ENCODE measurements at regions not wholly inside any gene's neighbourhood (a gene's known extent, or its start where the extent isn't known, plus 50 kb on each side); places are given as distances from the start of the nearest gene placed in this dataset.
"Not testable (repeated sequence)": the region's sequence is repeated elsewhere in the genome, so short reads cannot be mapped to it uniquely, and the experiment has no call there.

DNA sequence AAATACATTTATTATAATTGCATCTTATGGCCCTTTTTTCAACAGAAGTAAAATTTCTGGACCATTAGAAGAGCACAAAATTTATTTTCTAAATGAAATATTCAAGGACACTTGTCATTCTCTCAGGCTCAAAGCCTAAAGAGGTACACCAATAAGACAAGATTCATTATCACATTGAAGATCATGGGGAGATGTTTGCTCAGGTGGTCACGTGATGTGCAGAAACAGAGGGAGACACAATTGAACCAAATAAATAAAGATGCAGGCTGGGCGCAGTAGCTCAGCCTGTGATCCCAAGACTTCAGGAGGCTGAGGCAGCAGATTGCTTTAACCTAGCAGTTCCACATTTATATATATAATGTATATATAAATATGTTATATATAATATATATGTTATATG is 53.2 kb upstream of the TMEM254 start:
- DNase-seq: no peak
- Mint-ChIP-seq H3K27ac (no peak overlapping the region), H3K9me3 (no peaks in the 10 kb centered on the region), H3K36me3 (ENCODE audit: low read depth) (no peaks in the 10 kb centered on the region), H3K4me3 (no peak overlapping the region), H3K27me3 (ENCODE audit: low read depth) (no peaks in the 10 kb centered on the region), H3K4me1 (ENCODE audit: low read depth) (no peaks in the 10 kb centered on the region)
- intact Hi-C loops (cut with micrococcal nuclease): no loop called here
- CTCF ChIA-PET: interaction anchor here (0.8 kb wide), 1 partner anchor 9 kb away, joined by 3 read pairs; no protein-coding TSS in a partner anchor

DNA sequence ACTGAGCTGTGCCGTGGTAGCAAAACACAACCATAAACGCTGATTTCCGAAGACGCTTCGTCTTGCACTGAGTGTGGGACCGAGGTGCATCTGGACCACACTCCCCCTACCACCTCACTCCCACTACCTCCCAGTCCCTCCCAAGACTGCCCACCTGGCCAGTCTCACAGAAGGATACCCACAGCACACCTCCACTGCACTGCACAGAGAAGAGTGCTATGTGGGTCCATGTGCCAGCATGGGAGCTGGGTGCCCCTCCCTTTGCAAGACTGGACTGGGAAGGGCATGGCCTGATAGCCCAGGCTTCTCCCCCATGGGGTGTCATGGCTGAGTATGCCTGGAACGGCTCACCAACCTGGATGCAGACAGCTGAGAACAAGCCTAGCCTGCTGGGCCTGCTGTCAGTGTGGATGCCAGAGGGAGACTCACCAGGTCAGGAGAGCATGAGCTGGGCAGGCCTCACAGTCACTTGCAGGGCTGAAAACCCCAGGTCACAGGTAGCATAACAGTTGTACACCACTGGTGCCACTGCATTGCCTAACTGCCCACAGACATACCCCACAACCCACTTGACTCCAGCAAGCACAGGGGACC is 56.0 kb upstream of the TMEM254 start:
- H3K27me3 Mint-ChIP-seq (ENCODE audit: low read depth); H3K4me1 Mint-ChIP-seq (ENCODE audit: low read depth); CTCF ChIA-PET; H3K36me3 Mint-ChIP-seq (ENCODE audit: low read depth); DNase-seq; H3K9me3 Mint-ChIP-seq; H3K27ac Mint-ChIP-seq; intact Hi-C loops (cut with micrococcal nuclease); H3K4me3 Mint-ChIP-seq: not testable (repeated sequence)

DNA sequence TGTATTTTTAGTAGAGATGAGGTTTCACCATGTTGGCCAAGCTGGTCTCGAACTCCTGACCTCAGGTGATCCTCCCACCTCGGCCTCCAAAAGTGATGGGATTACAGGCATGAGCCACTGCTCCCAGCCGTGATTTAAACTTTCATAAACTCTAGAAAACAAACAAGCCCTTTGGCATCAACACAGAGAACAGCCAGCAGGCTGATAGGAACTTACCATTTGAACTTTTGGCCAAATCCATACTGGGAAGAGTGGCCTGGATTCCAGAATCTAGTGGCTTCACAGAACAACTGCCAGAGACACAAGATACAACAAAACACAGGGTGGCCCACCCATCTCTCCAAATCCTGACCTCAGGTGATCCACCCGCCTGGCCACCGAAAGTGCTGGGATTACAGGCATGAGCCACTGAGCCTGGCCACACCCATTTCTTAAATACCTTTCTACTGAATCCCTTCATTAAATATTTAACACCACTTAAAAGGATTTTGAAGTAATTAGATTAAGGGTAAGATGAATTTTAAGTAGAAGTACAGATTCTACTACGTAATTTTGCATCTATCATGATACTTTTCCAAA is 60.0 kb upstream of the TMEM254 start:
- DNase-seq; H3K4me1 Mint-ChIP-seq (ENCODE audit: low read depth); intact Hi-C loops (cut with micrococcal nuclease); H3K27me3 Mint-ChIP-seq (ENCODE audit: low read depth); H3K4me3 Mint-ChIP-seq; H3K27ac Mint-ChIP-seq; H3K9me3 Mint-ChIP-seq; H3K36me3 Mint-ChIP-seq (ENCODE audit: low read depth); CTCF ChIA-PET: not testable (repeated sequence)

DNA sequence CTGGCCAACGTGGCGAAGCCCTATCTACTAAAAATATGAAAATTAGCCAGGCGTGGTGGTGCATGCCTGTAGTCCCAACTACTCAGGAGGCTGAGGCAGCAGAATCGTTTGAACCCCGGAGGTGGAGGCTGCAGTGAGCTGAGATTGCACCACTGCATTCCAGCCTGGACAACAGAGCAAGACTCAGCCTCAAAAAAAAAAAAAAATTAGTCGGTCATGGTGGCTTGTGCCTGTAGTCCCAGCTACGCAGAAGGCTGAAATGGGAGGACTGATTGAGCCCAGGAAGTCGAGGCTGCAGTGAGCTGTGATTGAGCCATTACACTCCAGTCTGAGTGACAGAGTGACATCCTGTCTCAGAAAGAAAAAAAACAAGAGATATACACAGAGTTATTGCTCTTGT is 61.3 kb upstream of the TMEM254 start:
- intact Hi-C loops (cut with micrococcal nuclease); H3K27ac Mint-ChIP-seq; H3K4me1 Mint-ChIP-seq (ENCODE audit: low read depth); H3K4me3 Mint-ChIP-seq; H3K27me3 Mint-ChIP-seq (ENCODE audit: low read depth); H3K36me3 Mint-ChIP-seq (ENCODE audit: low read depth); DNase-seq; H3K9me3 Mint-ChIP-seq: not testable (repeated sequence)
- CTCF ChIA-PET: interaction anchor here (1.3 kb wide), 1 partner anchor 9 kb away, joined by 3 read pairs; no protein-coding TSS in a partner anchor

DNA sequence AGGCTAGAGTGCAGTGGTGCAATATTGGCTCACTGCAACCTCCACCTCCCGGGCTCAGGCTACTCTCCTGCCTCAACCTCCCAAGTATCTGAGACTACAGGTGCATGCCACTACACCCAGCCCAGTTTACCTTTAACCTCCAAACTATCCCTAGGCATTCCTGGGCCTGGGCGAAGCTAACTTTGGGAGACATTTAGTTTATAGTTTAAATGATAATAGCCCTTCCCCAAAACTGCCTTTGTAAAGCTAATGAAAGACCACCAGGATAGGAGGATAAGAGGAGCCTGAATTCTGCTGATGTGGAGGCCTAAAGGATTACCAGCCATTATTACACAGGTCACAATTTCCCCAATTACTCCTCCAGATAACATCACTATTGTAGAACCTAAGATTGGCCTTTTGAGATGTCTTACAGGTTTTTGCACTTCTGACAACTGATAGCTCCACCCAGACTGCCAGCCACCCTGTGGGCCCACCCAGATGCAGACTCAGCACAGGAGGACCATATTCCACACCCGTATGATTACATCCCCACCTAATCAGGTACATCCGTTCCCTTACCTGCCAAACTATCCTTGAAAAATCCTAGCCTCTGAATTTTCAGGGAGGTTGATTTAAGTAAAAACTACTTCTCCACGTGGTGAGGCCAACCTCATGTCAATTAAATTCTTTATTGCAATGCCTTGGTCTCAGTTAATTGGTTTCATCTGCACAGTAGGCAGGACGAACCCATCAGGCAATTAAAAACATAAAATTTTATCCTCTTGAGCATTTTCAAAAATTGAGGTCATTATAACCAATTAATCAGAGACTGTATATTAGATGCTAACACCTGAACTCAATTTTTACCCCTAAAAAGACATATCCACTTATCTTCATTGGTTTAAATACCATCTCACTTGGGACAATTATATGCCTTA is 62.3 kb upstream of the TMEM254 start:
- Mint-ChIP-seq H3K9me3 (no peaks in the 10 kb centered on the region), H3K4me1 (ENCODE audit: low read depth) (no peaks in the 10 kb centered on the region), H3K27me3 (ENCODE audit: low read depth) (no peaks in the 10 kb centered on the region), H3K36me3 (ENCODE audit: low read depth) (no peaks in the 10 kb centered on the region), H3K27ac (no peak overlapping the region), H3K4me3 (no peak overlapping the region)
- CTCF ChIA-PET: interaction anchor here (1.3 kb wide), 1 partner anchor 10 kb away, joined by 3 read pairs; no protein-coding TSS in a partner anchor
- intact Hi-C loops (cut with micrococcal nuclease): no loop called here
- DNase-seq: no peak

DNA sequence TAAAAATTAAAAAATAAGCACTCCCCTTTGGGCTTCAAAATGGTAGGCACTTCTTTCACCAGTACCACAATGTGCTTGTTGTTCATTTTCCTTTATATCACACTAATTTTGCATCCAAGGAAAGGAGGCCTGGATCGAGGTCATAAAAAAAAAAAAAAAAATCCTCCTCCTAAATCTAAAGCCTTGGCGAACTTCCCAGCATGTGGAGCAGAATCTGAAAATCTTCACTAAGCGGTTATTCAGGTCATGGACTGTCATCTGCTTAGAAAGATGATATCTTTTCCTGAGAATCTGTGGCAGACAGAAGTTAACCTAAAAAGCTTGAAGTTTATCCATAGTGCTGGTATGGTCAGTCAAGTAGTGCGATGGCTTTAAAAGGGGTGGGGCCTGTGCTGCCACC is 64.2 kb upstream of the SFTPD start:
- intact Hi-C loops (cut with micrococcal nuclease): not testable (repeated sequence)

DNA sequence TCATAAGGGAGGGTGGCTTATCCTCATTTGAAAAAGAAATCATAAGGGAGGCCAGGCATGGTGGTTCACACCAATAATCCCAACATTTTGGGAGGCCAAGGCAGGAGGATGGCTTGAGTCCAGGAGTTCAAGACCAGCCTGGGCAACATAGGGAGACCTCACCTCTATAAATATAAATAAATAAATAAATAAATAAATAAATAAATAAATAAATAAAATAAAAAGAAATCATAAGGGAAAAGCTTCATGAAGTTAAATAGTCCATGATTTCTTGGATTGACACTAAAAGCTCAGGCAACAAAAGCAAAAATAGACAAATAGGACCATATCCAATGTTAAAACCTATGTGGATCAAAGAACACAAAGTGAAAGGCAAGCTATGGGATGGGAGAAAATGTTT is 62.2 kb upstream of the SFTPD start:
- H3K4me1 Mint-ChIP-seq (ENCODE audit: low read depth); H3K27me3 Mint-ChIP-seq (ENCODE audit: low read depth); H3K27ac Mint-ChIP-seq; CTCF ChIA-PET; intact Hi-C loops (cut with micrococcal nuclease); DNase-seq; H3K9me3 Mint-ChIP-seq; H3K4me3 Mint-ChIP-seq; H3K36me3 Mint-ChIP-seq (ENCODE audit: low read depth): not testable (repeated sequence)

More for the DNA sequence above, 64.2 kb upstream of the SFTPD start:
- H3K9me3 Mint-ChIP-seq; DNase-seq; H3K4me1 Mint-ChIP-seq (ENCODE audit: low read depth); H3K4me3 Mint-ChIP-seq; H3K36me3 Mint-ChIP-seq (ENCODE audit: low read depth); H3K27me3 Mint-ChIP-seq (ENCODE audit: low read depth); H3K27ac Mint-ChIP-seq: not testable (repeated sequence)
- CTCF ChIA-PET: interaction anchor here (0.6 kb wide), 1 partner anchor 579 kb away, joined by 4 read pairs; no protein-coding TSS in a partner anchor

DNA sequence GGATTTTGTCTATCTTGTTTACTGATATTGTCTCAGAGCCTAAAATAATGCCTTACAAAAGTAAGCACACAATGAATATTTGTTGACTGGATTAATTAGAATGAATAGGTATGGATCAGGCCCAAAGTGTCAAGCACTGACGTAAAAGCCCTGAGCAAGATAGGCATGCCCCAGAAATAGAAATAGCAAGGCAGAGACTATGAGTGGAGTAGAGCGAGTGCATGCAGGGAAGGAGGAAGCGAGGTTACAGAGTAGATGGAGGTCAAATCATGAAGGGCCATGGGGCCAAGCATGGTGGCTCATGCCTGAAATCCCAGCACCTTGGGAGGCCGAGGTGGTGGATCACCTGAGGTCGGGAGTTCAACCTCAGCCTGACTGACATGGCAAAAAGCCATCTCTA is 51.6 kb upstream of the SFTPD start:
- Mint-ChIP-seq H3K36me3 (ENCODE audit: low read depth) (no peaks in the 10 kb centered on the region), H3K4me1 (ENCODE audit: low read depth) (no peaks in the 10 kb centered on the region), H3K27ac (no peak overlapping the region), H3K27me3 (ENCODE audit: low read depth) (peaks cover 13% of the 10 kb centered on the region), H3K4me3 (no peak overlapping the region), H3K9me3 (no peaks in the 10 kb centered on the region)
- no peak for DNase-seq
- intact Hi-C loops (cut with micrococcal nuclease): no loop called here
- CTCF ChIA-PET: no interaction called here
